HFF-Myc (cell line): ENCODE measurements at regions not wholly inside any gene's neighbourhood (a gene's known extent, or its start where the extent isn't known, plus 50 kb on each side); places are given as distances from the start of the nearest gene placed in this dataset.

Experiments used
- DNase-seq: peaks from one replicate; pipeline ENCODE4 v3.0.0-alpha.2; 2011; ENCODE audit warnings: low read depth; ENCODE audit errors: extremely low read depth
- H3K4me3 ChIP-seq: replicated peaks from 2 replicates; pipeline ENCODE4 v1.5.1; 2011; ENCODE audit warnings: low read depth, mild to moderate bottlenecking, control low read depth, low read length
- TF ChIP-seq, protein P1 (sequence below): IDR thresholded peaks from 2 replicates; pipeline ENCODE4 v1.5.1; 2012; ENCODE audit warnings: mild to moderate bottlenecking, low read depth, low read length, control low read depth; ENCODE audit errors: missing control alignments

DNA sequence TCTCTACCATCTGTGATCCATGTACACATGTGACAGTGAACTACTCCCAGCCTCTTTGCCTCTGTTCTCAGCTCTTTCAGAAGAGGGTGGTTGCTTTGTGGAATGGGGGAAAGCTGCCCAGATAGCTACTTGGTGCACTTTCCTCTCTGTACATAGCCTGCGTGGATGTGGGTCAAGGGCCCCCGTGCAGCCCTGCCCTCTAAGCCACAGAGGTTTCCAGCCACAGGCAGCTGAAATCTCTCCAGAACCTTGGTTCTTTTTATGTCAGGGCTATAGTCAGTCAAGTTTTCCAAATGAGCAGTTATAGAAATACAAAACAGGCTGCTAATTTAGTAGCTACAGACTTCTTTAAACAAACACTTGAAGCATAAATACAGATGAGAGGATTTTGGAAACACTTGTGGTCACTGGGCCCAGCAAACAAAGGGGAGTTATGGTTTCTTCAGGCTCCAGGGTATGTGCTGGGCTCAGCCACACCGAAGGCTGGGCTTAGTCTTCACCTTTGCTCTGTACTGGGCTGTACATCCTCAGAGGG lies 199.7 kb upstream of the ASIC2 start:
- TF ChIP-seq, protein P1, sequence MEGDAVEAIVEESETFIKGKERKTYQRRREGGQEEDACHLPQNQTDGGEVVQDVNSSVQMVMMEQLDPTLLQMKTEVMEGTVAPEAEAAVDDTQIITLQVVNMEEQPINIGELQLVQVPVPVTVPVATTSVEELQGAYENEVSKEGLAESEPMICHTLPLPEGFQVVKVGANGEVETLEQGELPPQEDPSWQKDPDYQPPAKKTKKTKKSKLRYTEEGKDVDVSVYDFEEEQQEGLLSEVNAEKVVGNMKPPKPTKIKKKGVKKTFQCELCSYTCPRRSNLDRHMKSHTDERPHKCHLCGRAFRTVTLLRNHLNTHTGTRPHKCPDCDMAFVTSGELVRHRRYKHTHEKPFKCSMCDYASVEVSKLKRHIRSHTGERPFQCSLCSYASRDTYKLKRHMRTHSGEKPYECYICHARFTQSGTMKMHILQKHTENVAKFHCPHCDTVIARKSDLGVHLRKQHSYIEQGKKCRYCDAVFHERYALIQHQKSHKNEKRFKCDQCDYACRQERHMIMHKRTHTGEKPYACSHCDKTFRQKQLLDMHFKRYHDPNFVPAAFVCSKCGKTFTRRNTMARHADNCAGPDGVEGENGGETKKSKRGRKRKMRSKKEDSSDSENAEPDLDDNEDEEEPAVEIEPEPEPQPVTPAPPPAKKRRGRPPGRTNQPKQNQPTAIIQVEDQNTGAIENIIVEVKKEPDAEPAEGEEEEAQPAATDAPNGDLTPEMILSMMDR, result no peak
- no peak for DNase-seq
- no peak overlapping the region for H3K4me3 ChIP-seq

DNA sequence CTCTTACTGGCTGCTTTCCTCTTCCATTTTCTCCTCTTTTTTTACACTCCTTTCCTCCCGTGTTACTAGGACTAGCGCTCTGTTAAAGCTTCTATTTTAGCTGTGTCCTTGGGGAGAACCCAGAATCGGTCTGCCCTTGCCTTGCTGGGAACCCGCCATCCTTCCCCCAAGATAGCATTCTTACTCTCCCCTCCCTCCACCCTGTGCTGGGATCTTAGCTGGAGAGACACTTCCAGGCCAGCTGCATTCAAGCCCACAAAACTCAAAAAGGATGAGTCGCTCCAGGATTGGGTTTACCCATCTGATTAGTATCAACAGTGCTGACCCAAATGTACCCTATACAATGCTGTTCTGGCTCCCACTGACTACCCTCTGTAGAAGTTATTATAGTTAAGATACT lies 200.5 kb upstream of the ASIC2 start:
- H3K4me3 ChIP-seq, result no peak overlapping the region
- TF ChIP-seq, protein P1, result no peak
- DNase-seq, result no peak

DNA sequence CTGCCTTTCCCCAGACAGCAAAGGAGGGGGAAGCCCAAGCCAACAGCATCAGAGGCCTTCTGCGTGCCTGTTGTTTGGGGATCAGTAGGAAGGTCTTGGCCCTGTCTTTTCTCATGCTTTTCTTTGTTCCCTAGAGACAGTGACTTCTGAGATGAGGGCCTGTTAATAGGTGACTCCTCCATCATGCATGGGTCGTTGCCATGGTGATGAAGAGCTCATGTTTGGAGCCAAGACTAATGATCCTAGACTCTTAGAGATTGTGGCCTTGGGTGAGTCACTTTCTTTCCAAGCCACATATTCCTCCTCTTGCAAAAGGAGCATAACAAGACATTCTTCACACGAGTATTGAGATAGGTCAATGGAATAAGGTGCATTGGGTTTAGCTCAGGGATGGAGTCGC lies 201.1 kb upstream of the ASIC2 start:
- DNase-seq, result no peak
- TF ChIP-seq, protein P1, result no peak

DNA sequence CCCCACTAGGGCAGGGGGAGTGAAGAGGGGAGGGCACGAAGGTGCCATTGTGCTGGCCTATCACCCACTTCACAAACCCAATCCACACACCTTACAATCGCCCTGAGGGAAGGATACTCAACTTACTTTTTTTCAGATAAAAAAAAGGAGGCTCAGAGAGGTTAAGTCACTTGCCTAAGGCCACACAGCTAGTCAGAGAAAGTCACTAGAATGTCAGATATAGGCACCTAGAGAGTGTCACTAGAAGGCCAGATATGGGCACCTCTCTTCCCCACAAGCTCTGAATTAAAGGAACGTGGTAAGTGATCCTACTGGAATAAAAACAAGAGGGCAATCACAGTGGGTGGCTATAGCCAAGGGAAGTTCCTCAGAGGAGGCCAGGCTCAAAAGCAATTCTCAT lies 204.5 kb upstream of the ASIC2 start:
- no peak overlapping the region for H3K4me3 ChIP-seq
- TF ChIP-seq, protein P1, result no peak
- DNase-seq, result no peak

More for the DNA sequence above, 201.1 kb upstream of the ASIC2 start:
- no peak overlapping the region for H3K4me3 ChIP-seq

DNA sequence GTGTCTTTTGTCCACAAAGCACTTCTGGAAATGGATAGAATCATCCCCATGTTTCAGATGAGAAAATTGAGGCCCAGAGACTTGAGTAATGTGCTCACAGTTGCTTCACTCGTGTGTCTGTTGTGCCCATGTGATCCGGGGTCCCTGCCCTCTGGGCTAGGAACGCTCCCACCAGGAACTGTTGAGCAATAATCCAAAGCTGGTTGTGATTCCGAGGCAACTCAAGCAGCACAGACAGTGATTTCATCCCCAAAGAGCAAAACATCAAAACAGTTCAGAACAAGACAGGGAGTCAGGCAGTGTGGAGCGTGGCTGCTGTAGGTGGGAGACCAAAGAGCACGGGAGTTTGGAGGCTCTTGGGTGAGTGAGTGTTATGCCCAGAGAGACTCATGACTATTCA lies 205.0 kb upstream of the ASIC2 start:
- TF ChIP-seq, protein P1, result no peak
- DNase-seq, result no peak

DNA sequence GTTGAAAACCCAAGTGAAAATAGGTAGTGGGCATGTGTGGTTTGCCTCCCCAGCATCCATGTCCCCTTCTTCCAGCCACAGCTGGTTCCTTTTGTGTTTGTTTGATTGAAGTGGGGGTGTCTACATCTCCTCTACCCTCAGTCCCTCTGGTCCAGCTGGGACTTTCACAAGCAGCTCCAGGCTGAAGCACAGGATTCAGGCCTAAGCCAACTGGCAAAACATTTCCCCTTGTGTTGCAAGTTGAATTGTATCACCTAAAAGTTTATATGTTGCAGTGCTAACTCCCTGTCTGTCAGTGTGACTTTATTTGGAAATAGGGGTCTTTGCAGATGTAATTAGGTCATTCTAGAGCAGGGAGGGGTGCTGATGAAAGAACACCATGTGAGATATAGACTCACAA lies 205.9 kb upstream of the ASIC2 start:
- no peak overlapping the region for H3K4me3 ChIP-seq
- no peak for DNase-seq
- TF ChIP-seq, protein P1, result no peak

More for the DNA sequence above, 205.0 kb upstream of the ASIC2 start:
- H3K4me3 ChIP-seq, result no peak overlapping the region

DNA sequence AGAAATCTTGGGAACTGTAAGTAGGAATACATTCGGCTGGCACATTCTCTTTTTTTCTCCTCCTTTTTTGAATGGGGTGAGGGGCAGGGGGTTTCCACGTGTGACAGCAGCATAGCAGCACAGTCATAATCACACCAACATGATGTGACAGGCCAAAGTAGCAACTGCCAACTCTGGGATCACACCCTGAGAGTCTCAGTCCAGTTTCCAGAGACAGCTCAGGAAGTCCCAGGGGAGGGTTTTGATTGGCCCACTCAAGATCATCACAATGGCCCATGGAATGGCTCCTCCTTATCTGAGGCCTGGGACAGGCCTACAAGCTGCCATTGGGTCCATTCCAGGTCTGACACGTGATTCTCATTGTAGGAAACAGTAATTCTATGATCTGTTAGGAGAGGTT lies 207.1 kb upstream of the ASIC2 start:
- no peak for DNase-seq
- TF ChIP-seq, protein P1, result no peak
- H3K4me3 ChIP-seq, result no peak overlapping the region
